ENCODE measurements at regions not wholly inside any gene's neighbourhood (a gene's known extent, or its start where the extent isn't known, plus 50 kb on each side); places are given as distances from the start of the nearest gene placed in this dataset.

DNA sequence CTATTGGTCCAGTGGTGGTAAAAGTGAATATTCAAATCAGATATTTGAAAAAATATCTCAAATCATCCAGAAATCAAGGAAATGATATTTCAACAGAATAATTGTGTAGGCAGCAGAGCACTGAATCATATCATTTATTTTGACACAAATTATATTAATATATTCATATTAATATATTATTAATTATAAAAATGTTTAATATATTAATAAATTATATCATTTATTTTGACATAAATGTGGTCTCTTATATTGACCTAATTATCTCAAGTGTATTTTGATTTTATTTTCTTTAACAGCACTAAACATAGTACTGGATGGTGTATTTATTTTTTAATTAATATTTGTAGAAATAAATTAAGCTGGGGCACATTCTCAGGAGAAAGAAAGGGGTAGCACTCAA lies 257.7 kb upstream of the THBS1 start:
- Histone ChIP-seq H3K9me3 (ENCODE audit: control insufficient read depth, insufficient read depth, low read length) (peaks cover 8% of the 10 kb centered on the region; the same call in 1 of the 2 replicates), H3K27ac (ENCODE audit: low read depth, low read length) (no peak overlapping the region), H3K27me3 (ENCODE audit: control insufficient read depth, insufficient read depth, low read length) (no peaks in the 10 kb centered on the region), H3K4me3 (ENCODE audit: low read depth, low read length) (no peak overlapping the region)
- ChIA-PET CTCF (interaction anchor here (0.6 kb wide), 1 partner anchor 258 kb away, joined by 3 read pairs; the partner anchor contains the start of gene THBS1), POLR2A (no interaction called here)
- no peak for DNase-seq (ENCODE audit: low read depth, low spot score)
- TF ChIP-seq, protein P1, sequence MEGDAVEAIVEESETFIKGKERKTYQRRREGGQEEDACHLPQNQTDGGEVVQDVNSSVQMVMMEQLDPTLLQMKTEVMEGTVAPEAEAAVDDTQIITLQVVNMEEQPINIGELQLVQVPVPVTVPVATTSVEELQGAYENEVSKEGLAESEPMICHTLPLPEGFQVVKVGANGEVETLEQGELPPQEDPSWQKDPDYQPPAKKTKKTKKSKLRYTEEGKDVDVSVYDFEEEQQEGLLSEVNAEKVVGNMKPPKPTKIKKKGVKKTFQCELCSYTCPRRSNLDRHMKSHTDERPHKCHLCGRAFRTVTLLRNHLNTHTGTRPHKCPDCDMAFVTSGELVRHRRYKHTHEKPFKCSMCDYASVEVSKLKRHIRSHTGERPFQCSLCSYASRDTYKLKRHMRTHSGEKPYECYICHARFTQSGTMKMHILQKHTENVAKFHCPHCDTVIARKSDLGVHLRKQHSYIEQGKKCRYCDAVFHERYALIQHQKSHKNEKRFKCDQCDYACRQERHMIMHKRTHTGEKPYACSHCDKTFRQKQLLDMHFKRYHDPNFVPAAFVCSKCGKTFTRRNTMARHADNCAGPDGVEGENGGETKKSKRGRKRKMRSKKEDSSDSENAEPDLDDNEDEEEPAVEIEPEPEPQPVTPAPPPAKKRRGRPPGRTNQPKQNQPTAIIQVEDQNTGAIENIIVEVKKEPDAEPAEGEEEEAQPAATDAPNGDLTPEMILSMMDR (IDR thresholded peaks at IDR 0.05; ENCODE audit: low read depth, low read length), result no peak

DNA sequence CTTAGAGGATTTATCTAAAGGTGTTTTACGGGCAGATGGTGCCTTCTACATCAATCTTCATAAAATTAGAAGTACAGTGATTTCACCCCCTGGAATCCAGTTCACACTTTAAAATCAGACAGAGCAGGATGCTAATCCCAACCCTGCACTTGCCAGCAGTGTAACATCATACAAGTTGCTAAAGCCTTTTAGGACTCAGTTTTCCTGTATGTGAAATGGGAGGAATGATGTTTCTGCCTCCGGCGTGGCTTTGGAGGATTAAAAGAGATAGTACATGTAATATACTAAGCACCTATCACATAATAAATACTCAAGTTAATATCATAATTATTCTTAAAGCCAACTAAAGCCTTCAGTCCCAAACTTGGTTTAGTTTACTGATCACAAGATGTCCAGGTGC lies 257.2 kb upstream of the THBS1 start:
- ChIA-PET CTCF (interaction anchor here (0.6 kb wide), 1 partner anchor 257 kb away, joined by 3 read pairs; the partner anchor contains the start of gene THBS1), POLR2A (no interaction called here)
- no peaks in the 10 kb centered on the region for H3K27me3 ChIP-seq (ENCODE audit: control insufficient read depth, insufficient read depth, low read length)

DNA sequence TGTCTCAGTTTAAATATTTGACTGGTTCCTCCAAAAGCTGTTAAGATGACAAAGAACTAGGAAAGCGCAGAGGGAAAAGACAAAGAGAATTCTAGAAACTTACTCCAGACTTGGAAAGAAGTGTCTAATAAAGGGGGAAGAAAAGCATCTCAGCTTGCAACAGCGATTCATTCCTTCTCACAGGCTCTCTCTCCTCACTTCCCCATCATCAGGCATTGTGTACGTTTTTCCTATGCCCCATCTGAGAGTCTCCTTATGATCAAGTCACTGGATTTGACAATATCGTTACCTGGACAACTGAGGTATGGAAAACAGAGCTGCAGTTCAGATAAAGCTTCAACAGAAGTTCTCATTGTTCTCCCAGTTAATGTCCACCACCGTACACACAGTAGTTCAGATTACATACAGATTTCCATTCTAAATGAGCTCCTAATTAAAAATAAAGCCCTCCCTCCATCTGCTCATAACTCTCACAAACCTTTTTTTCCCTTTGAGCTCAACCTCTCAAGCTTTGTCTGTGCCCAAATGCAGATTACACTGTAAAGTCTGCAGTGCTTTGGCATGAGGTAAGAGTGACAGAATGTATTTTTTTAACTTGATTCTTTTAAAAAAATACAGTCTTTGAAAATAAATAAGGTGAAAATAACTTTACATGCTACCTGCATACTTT lies 254.4 kb upstream of the THBS1 start:
- CTCF ChIA-PET, result interaction anchor here (0.6 kb wide), 2 partner anchors 56 to 253 kb away, joined by 3 read pairs; no protein-coding TSS in a partner anchor
- TF ChIP-seq, protein P1 (IDR thresholded peaks at IDR 0.05; ENCODE audit: low read depth, low read length), result no peak
- no peak for DNase-seq (ENCODE audit: low read depth, low spot score)
- Histone ChIP-seq H3K27ac (ENCODE audit: low read depth, low read length) (no peak overlapping the region), H3K27me3 (ENCODE audit: control insufficient read depth, insufficient read depth, low read length) (no peaks in the 10 kb centered on the region), H3K9me3 (ENCODE audit: control insufficient read depth, insufficient read depth, low read length) (0 out of 2 replicates have a peak, but pooled peaks cover 3% of the 10 kb centered on the region), H3K4me3 (ENCODE audit: low read depth, low read length) (no peak overlapping the region)
- POLR2A ChIA-PET, result no interaction called here

More for the DNA sequence above, 257.2 kb upstream of the THBS1 start:
- DNase-seq (ENCODE audit: low read depth, low spot score), result no peak
- Histone ChIP-seq H3K27ac (ENCODE audit: low read depth, low read length) (no peak overlapping the region), H3K9me3 (ENCODE audit: control insufficient read depth, insufficient read depth, low read length) (peaks cover 8% of the 10 kb centered on the region; the same call in 1 of the 2 replicates), H3K4me3 (ENCODE audit: low read depth, low read length) (no peak overlapping the region)
- TF ChIP-seq, protein P1 (IDR thresholded peaks at IDR 0.05; ENCODE audit: low read depth, low read length), result no peak

DNA sequence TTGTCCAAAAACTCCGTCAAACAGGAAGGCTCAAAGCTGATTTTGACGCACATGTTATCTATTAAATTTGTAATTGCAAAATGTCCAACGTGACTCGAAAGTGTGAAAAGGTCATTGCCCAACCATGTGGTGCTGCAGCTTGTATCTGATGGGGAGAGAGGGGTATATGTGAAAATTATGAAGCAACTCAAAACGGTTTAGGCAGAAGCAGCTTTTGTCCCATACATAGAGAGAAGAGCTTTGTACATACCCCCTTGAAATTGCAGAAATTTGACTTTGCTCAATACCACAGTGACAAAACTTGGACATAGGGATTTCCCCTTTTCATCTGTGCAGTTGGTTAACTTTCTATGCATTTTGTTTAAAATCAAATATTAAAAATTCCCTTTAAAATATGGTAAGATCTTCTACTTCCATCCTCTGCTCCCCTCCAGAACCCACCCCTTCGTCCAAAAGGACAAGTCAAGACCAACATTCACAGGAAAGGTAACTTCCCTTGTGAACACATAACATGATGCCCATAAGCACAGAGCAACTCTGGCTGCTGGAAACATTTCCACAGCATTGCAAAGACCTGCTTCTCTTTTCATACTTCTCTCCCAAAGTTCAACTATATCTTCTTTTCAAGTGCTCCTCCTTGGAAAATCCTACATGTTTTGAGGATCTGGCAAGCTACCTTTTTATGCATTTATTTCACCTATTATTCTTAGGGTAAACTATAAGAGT lies 253.7 kb upstream of the THBS1 start:
- ChIA-PET CTCF (interaction anchor here (0.6 kb wide), 1 partner anchor 253 kb away, joined by 3 read pairs; no protein-coding TSS in a partner anchor), POLR2A (no interaction called here)
- Histone ChIP-seq H3K4me3 (ENCODE audit: low read depth, low read length) (no peak overlapping the region), H3K27ac (ENCODE audit: low read depth, low read length) (no peak overlapping the region), H3K9me3 (ENCODE audit: control insufficient read depth, insufficient read depth, low read length) (no peaks in the 10 kb centered on the region), H3K27me3 (ENCODE audit: control insufficient read depth, insufficient read depth, low read length) (no peaks in the 10 kb centered on the region)
- no peak for DNase-seq (ENCODE audit: low read depth, low spot score)
- TF ChIP-seq, protein P1 (IDR thresholded peaks at IDR 0.05; ENCODE audit: low read depth, low read length), result no peak

DNA sequence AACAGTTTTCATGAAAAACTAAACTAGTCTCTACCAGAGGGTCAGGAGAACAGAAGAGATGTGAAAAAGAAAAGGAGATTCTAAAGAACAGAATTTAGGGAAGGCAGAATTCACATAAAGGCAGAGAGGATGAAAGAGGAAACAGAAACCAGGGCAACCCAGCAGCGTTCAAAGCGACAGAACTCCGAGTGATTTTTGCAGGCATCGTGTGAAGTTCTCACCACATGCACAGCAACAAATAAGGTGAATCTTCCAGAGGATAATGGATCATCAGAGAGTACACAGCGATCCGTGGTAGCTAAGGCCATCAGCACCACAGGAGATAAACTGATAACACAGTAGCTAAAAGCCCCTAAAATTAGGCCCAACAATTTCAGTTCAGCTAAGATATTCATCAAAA lies 250.8 kb upstream of the THBS1 start:
- Histone ChIP-seq H3K27me3 (ENCODE audit: control insufficient read depth, insufficient read depth, low read length) (no peaks in the 10 kb centered on the region), H3K9me3 (ENCODE audit: control insufficient read depth, insufficient read depth, low read length) (no peaks in the 10 kb centered on the region), H3K27ac (ENCODE audit: low read depth, low read length) (no peak overlapping the region), H3K4me3 (ENCODE audit: low read depth, low read length) (no peak overlapping the region)
- ChIA-PET POLR2A (no interaction called here), CTCF (interaction anchor here (0.7 kb wide), 1 partner anchor 197 kb away, joined by 3 read pairs; no protein-coding TSS in a partner anchor)
- TF ChIP-seq, protein P1 (IDR thresholded peaks at IDR 0.05; ENCODE audit: low read depth, low read length), result no peak
- DNase-seq (ENCODE audit: low read depth, low spot score), result no peak
